ENCODE measurements at regions not wholly inside any gene's neighbourhood (a gene's known extent, or its start where the extent isn't known, plus 50 kb on each side); places are given as distances from the start of the nearest gene placed in this dataset.

DNA sequence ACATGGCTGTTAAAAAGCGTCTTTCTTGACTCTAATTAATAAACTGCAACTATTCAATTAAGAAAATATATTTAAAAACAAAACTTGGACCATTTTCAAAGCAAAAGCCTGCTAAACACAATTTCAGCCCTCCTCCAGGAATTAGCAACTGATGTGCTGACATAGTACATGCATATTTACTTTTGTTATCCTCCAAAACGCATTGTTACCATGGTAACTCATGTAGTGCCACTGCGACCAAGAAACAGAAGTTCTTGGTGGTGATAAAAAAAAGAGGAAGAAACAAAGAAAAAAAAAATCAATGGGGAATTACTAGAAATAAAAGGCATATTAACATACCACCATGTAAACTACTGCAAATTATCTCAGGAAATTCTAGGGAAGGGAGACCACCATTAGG is 793.4 kb upstream of the CDH8 start:
- Histone ChIP-seq H3K27ac (ENCODE audit: low read length) (no peak overlapping the region), H3K36me3 (ENCODE audit: control insufficient read depth, insufficient read depth, low read length) (no peaks in the 10 kb centered on the region), H3K4me1 (ENCODE audit: control insufficient read depth, insufficient read depth, low read length) (no peaks in the 10 kb centered on the region), H3K9me3 (ENCODE audit: control insufficient read depth, insufficient read depth, low read depth, low read length) (no peaks in the 10 kb centered on the region), H3K27me3 (ENCODE audit: control insufficient read depth, insufficient read depth, low read length) (no peaks in the 10 kb centered on the region), H3K4me3 (ENCODE audit: low read depth in 2 of 2, low read length in 2 of 2) (no peak overlapping the region)
- ChIA-PET CTCF (no interaction called here), POLR2A (no interaction called here)
- intact Hi-C loops (cut with micrococcal nuclease; ENCODE audit: unreplicated experiment) (no loop called here), in situ Hi-C loops (cut with HindIII; ENCODE audit: low pct_unique_long_range_greater_than_20kb, low sequenced_read_pairs) (no loop called here)
- DNase-seq (ENCODE audit: low read depth, low spot score) (no peak), ATAC-seq (no peak)
- TF ChIP-seq SIN3A (IDR thresholded peaks at IDR 0.05; ENCODE audit: borderline replicate concordance, insufficient read depth, low read depth, low read length) = no peak
- no peak for TF ChIP-seq POLR2AphosphoS5 (IDR thresholded peaks at IDR 0.05; ENCODE audit: low read depth, low read length)
- TF ChIP-seq REST (IDR thresholded peaks at IDR 0.05; ENCODE audit: insufficient read depth in 1 of 2, low read depth in 2 of 2, low read length in 1 of 2) = no peak
- no peak for TF ChIP-seq TCF7L2 (IDR thresholded peaks at IDR 0.05; ENCODE audit: low read depth, low read length)
- TF ChIP-seq, protein P1, sequence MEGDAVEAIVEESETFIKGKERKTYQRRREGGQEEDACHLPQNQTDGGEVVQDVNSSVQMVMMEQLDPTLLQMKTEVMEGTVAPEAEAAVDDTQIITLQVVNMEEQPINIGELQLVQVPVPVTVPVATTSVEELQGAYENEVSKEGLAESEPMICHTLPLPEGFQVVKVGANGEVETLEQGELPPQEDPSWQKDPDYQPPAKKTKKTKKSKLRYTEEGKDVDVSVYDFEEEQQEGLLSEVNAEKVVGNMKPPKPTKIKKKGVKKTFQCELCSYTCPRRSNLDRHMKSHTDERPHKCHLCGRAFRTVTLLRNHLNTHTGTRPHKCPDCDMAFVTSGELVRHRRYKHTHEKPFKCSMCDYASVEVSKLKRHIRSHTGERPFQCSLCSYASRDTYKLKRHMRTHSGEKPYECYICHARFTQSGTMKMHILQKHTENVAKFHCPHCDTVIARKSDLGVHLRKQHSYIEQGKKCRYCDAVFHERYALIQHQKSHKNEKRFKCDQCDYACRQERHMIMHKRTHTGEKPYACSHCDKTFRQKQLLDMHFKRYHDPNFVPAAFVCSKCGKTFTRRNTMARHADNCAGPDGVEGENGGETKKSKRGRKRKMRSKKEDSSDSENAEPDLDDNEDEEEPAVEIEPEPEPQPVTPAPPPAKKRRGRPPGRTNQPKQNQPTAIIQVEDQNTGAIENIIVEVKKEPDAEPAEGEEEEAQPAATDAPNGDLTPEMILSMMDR (IDR thresholded peaks at IDR 0.05) = no peak
- BruUV-seq (replicated peaks) = no TSS peak

DNA sequence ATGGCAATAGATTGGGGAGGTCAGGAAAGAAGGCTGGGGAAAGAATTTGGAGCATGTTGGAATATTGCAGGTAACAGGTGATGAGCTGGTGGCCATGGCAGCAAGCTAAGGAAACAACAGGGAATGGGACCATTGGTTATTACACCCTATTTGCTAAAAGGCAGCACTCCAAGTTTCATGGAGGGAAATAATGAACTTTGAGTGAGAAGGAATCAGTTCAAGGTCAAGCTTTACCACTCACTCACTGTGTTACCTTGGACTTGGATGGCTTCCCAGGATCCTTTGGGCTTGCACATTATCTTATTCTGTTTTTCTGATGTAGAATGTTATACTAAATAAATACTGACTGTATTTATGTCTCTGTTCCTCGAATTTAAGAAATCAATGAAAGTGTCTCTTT is 792.8 kb upstream of the CDH8 start:
- no peak for ATAC-seq

More for the DNA sequence above, 792.8 kb upstream of the CDH8 start:
- Histone ChIP-seq H3K4me3 (ENCODE audit: low read depth in 2 of 2, low read length in 2 of 2) (no peak overlapping the region), H3K9me3 (ENCODE audit: control insufficient read depth, insufficient read depth, low read depth, low read length) (no peaks in the 10 kb centered on the region), H3K4me1 (ENCODE audit: control insufficient read depth, insufficient read depth, low read length) (no peaks in the 10 kb centered on the region), H3K36me3 (ENCODE audit: control insufficient read depth, insufficient read depth, low read length) (no peaks in the 10 kb centered on the region), H3K27ac (ENCODE audit: low read length) (no peak overlapping the region), H3K27me3 (ENCODE audit: control insufficient read depth, insufficient read depth, low read length) (no peaks in the 10 kb centered on the region)
- DNase-seq (ENCODE audit: low read depth, low spot score) = no peak
- in situ Hi-C loops (cut with HindIII; ENCODE audit: low pct_unique_long_range_greater_than_20kb, low sequenced_read_pairs) = no loop called here
- ChIA-PET POLR2A (no interaction called here), CTCF (no interaction called here)
- no TSS peak for BruUV-seq (replicated peaks)
- intact Hi-C loops (cut with micrococcal nuclease; ENCODE audit: unreplicated experiment) = no loop called here
- TF ChIP-seq SIN3A (IDR thresholded peaks at IDR 0.05; ENCODE audit: borderline replicate concordance, insufficient read depth, low read depth, low read length) (no peak), REST (IDR thresholded peaks at IDR 0.05; ENCODE audit: insufficient read depth in 1 of 2, low read depth in 2 of 2, low read length in 1 of 2) (no peak), TCF7L2 (IDR thresholded peaks at IDR 0.05; ENCODE audit: low read depth, low read length) (no peak), POLR2AphosphoS5 (IDR thresholded peaks at IDR 0.05; ENCODE audit: low read depth, low read length) (no peak)
- TF ChIP-seq, protein P1 (IDR thresholded peaks at IDR 0.05) = no peak
